Middle frontal gyrus (tissue), 1 donor: ENCODE measurements at regions not wholly inside any gene's neighbourhood (a gene's known extent, or its start where the extent isn't known, plus 50 kb on each side); places are given as distances from the start of the nearest gene placed in this dataset.
"Not testable (repeated sequence)": the region's sequence is repeated elsewhere in the genome, so short reads cannot be mapped to it uniquely, and the experiment has no call there.

Experiments
- DNase-seq: peaks from one replicate; pipeline ENCODE4 v3.0.0-alpha.2; 2015; ENCODE audit warnings: low spot score; ENCODE audit errors: extremely low spot score

DNA sequence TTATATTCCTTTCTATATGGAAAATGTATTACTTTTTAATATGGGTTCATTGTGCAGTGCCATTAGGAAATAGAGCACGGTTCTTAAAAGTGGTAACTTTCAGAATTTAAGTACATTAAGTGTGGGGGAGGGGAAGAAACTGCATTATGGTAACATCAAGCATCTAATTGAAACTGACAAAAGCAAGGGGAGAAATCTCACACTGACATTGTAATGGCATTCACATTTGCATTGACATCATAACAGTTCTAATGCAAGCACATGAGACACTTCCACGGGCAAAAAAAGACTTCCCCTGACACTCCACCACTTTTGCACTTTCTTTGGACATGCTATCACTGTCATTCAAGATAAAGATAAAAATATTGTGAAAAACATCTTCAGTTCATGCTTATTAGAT lies 431.3 kb upstream of the SMIM21 start:
- DNase-seq = no peak

DNA sequence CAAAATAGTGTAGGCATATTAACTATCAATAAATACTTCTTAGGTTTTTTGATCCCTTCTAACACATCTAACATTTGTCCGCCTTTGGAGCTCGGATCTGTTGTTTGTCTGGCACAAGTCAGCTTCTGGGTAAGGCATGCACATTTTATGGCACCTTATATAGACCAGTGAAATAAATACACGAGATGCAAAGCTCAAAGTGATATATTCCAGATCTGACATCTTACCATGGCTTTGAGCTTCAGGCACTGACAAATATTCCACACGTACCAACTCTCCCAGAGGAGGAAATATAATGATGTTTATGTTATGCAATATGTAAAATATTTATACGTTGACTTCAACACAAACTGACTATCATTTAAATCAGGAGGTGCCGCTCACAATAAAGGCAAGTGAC lies 430.1 kb upstream of the SMIM21 start:
- DNase-seq = no peak

DNA sequence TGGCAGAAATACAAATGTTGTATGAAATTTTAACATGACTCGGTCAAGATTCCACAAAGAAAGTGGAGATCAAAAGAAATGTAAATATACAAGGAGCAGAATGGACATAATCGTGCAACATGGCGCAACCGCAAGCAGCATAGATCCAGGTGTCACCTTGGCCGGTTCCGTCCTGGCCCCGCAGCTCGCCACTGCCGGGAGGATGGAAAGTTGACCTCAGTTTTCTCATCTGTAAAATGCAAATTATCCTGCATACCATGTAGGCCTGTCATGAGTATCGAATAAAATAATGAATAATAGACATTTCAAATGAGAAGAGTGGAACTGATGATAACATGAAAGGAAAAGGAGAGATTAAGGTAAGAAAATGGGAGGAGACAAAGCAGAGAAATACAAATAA lies 427.3 kb upstream of the SMIM21 start:
- no peak for DNase-seq

DNA sequence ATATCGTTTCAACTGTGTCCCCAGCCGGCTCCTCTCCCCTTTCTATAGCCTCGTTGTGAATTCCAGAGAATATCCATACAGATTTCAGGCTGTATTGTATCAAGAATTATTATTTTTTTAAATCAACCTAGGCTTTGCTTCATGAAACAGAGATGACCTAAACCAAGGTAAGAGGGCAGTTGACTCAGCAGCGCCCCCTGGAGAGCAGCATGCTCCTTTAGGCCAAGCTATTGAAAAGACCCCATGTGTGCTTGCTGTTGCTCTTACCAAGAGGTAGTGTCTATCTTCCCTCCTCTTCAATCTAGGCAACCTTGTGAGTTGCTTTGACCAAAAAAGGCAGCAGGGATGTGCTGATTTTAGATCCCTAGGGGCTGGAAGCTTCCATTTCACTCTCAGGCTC lies 426.7 kb upstream of the SMIM21 start:
- no peak for DNase-seq

DNA sequence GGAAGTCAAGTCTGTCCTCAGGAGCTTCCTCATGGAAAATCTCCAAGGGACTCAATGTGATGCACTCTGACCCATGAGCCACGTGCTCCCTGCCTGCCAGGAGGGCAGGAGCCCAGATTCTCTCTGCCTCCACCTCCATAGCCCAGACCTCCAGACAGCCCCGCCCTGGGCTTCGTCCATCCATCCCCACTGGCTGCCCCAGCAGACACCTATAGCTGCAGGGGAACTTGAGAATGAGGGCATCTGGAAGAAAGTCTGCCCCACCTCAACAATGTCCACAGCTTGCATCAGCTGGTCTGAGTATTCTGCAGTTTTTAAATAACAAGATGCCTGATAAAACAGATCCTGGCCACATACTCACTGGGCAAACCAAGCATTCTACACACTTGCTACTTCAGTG lies 418.8 kb upstream of the SMIM21 start:
- no peak for DNase-seq

DNA sequence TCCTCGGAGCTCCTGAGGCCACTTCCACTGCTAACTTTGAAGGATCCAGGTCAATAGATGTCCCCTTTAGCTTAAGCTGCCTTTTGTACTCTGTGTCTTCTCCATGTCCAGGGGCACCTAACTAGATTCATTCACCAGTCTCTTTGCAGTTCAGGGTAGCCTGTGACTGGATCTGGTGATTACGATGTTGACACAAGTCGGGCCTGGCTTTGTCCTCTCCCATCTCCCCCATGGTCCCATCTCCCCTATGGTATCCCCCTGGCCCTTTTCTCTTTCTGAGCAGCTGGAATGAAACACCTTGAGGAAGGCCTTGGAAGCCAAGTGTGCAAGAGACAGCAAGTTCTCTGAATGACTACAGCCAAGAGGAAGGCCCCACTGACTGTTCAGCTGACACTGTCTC lies 417.9 kb upstream of the SMIM21 start:
- no peak for DNase-seq

DNA sequence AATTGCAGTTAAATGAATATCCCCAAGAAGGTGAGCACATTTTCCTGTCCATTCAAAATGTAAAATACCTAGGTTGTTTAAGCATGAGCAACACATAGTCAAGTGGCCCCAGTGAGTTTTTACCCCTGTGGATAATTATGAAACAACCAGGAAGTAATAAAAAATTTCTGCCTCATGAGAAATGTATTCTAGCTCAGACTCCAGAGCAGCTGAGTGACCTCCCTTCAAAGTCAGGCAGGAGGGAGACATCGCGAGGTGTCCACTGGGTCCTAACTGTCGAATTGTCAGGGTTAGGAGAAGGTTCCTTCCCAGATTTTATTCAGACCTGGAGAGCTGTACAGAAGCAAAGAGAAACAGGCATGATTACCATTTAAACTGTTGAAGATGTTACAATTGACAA lies 416.6 kb upstream of the SMIM21 start:
- no peak for DNase-seq

DNA sequence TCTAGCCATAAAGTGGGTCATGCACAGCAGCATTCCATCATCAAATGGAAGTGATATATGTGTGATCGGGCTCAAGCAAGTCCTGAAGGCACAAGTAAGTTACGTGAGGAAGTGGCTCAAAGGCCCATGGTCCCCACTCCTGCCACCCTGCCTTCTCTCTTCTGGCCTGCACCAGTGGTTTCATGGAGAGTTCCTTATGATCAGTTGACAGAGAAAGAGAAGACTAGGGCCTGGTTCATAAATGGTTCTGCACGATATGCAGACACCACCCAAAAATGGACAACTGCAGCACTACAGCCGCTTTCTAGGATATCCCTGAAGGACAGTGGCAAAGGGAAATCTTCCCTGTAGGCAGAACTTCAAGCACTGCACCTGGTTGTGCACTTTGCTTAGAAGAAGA lies 412.6 kb upstream of the SMIM21 start:
- DNase-seq = no peak

DNA sequence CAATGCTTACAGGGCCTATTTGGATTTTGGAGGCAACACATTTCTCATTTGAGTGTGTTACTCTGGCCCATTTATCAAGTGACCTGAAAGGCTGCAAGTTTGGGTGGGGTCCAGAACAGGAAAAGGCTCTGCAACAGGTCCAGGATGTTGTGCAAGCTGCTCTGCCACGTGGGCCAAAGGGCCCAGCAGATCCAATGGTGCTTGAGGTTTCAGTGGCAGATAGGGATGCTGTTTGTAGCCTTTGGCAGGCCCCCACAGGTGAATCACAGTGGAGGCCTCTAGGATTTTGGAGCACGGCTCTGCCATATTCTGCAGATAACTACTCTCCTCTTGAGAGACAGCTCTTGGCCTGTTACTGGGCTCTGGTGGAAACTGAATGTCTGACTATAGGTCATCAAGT lies 412.2 kb upstream of the SMIM21 start:
- DNase-seq = not testable (repeated sequence)

DNA sequence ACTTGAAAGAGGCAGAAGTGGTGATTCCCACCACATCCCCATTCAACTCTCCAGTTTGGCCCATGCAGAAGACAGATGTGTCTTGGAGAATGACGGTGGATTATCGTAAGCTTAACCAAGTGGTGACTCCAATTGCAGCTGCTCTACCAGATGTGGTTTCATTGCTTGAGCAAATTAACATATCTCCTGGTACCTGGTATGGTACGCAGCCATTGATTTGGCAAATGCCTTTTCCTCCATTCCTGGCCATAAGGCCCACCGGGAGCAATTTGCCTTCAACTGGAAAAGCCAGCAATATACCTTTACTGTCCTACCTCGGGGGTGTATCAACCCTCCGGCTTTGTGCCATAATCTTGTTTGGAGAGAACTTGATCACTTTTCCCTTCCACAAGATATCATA lies 411.5 kb upstream of the SMIM21 start:
- DNase-seq = no peak

DNA sequence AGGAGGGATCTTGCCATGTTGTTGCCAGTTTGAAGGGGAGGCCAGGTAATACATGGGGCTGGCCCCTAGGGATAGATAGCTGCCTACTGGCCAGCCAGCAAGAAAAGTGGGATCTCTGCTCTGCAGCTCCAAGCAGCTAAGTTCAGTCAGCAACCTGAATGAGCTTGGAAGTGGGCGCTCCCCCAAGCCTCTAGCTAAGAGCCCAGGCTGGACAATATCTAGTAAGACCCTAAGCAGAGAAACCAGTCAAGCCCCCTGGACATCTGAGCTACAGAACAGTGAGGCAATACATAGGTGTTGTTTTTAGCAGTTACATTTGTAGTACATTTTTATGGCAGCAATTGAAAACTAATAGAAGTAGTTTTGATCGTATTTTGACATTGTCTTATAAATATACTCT lies 409.8 kb upstream of the SMIM21 start:
- DNase-seq = no peak

DNA sequence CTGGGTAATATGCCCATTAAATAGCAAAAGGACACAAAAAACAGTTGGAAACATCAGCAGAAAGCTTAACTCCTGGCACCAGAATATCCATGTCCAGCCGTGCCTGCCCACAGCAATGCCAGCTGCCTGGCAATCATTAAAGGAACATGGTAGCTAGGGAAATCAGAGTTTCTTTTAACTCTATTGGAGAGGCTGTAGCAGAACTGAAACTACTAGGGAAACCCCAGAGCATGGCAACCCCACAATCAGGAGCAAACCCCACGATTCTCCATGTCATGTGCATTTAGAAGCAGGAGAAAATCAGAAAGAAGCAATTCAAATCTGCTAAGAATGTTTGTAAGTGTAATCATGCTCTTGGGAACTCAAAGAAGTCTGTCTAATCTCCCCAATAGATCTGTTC lies 409.0 kb upstream of the SMIM21 start:
- no peak for DNase-seq

DNA sequence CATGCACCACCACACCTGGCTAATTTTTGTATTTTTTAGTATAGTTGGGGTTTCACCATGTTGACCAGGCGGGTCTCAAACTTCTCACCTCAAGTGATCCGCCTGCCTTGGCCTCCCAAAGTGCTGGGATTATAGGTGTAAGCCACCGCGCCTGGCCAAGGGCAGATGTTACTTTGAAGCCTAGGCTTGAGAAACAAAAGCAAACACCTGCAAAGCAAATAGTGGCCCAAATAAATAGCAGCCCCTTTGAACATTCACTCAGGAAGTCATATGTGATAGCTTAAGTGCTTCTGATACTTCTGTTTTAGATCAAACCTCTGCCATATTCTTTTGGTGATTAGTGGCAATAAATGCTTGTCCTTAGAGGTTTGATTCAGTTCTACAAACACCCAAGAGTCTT lies 404.5 kb upstream of the SMIM21 start:
- no peak for DNase-seq

DNA sequence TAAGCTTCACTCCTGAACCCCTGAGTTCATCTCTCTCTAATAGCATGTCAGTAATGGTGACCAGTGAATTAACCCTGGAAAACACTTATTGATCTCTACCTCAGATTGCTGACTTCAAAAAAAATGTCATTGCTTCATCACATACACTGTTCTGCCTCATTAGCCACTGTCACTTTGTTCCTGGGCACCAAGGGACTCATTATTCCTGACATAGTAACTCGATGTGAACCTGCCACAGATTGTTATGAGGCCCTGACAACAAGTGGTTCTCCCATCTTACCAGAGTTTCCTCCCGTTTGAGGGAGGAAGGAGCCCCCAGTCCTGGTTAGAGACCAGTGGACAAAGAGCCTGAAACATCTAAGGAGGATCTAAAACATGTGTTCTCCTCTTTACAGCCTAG lies 403.3 kb upstream of the SMIM21 start:
- no peak for DNase-seq

DNA sequence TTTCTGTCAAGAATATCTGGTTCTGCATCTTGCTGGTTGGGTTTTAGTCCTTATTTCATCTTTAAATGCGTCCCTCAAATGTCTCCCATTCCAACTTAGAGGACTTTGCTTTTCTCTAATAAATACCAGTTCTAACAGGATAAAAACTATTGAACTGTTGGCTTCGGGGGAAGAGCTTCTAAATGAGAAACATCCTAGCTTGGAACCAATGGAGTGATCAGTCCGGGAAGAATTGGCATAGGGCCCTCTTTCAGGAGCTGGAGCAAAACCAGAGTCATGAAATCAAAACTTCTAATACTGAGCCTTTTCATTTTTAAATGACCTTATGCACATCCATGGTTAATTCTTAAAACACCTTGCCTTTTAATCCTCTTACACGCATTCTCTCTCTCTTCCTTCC lies 401.6 kb upstream of the SMIM21 start:
- no peak for DNase-seq

DNA sequence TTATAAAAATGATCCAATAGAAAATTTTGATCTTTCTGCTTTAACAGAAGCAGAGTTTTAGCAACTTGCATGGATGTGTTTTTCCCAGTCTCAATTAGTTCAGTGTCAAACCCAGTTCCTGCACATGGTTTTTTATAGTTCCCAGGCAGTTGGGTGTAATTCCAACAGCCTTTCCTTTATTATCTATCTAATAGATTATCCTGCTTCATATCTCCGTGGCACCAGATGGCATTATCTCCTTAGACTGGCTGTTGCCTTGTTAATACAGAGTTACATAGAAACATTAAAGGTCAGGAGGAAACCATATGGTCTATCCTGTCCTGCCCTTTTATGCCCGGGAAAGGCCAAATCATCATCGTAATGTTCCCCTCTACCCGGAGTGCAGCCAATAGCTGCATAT lies 400.9 kb upstream of the SMIM21 start:
- no peak for DNase-seq

DNA sequence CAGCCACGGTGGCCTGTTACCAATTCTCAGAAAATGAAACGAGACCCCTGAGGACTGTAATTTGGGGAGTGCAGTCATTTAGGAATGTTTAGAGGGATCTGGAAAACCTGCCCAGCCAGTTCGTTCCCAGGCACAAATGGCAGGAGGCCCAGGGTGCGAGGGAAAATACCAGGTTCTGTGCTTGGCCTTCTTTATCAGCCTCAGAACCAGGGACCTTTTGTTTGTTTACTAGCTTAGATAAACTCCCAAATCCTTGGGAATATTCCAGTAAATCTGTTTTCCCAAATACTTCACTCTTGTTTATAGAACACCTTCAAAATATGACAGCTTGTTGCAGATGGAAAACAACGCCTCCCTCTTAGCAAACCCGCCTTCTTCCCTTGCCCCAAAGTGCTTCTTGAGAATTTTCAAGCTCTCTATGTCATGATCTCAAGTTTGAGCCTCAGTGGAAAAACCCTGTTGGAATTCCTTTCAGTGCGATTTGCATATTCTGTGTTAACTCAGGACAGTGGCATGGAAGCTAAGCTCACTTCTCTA lies 400.3 kb upstream of the SMIM21 start:
- no peak for DNase-seq

DNA sequence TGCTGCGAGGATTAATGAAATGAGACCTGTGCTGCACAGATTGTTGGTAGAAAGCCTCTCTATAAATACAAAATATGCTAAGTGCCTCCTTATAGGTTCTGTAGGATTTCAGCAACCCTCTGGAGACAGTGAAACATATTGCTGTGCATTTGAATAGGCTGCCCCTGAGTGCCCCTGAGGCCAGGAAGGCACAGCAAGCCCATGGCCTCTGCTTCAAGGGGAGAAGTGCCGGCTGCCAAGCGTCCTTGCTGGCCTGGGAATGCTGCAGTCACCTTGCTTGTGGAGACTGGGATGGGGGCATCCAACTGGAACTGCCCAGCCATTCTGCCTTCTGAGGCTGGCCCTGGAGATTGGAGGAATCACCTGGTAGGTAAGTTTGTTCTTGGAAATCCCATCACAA lies 397.2 kb upstream of the SMIM21 start:
- no peak for DNase-seq

DNA sequence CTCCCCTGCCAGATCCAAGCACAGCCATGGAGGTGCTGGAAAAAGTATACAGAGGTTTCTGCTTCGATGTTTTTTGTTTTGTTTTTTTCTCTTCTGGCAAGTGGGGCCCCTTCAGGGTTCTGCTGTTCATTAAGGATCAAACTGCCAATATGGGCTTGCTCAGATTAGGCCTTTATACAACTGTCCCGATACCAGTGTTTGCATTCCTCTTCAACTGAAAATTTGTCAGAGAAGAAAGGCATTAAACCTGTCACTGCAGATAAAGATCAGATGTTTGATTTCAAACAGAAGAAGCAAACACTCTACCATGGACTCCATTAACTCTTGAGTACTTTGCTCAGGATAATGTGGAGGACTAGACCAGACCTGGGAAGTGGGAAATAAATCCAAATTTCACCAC lies 396.0 kb upstream of the SMIM21 start:
- no peak for DNase-seq

DNA sequence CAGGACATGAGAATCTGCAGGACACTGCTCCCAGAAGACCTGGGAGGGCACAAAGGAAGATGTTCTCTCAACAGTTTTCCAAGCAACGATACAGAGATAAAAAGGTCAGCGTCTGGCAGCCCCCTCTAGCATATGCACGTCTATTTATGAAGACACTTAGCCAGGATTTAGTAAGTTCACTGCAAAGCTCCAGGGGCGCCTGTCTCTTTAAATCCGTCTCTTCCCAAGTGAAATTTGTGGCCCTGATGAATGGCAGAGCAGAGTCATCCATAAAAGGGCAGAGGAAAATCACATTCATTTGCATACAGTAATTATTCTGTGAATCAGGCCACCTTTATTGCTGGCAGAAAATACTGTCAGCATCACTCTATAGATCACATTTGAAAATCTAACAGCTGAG lies 390.9 kb upstream of the SMIM21 start:
- no peak for DNase-seq

DNA sequence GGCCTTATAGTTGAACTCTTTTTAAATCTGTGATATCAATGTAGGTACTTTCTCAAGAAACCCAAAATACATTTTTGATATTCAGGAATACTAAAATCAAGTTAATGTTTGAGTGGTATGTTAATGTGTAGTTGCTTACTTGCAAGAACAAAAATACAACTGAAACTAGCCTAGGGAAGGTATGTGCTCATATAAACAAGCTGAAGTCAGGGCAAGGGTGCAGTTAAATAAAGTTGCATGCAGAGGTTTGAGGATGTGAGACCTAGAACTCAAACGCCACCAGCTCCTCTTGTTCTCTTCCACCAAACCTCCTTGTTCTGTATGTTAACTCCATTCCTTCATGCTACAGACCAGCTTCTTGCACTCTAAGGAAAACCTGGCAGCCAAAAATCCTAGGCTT lies 388.3 kb upstream of the SMIM21 start:
- DNase-seq = no peak

DNA sequence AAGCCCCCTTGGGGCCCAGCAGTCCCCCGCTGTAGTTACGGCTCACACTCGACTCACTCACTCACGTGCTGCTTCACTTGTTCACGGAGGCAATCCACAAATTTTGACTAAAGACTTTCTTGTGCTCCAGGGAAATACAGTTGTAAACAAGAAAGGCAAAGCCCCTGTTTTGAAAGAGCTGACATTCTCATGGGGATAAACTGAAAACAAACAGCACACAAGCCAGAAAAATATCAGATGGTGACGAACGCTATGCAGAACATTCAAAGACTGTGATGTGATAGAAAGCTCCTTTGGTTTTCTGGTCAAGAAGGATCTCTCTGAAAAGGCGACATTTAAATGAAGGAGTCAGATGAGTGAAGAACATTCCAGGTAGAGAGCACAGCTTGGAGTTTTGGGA lies 385.3 kb upstream of the SMIM21 start:
- no peak for DNase-seq

DNA sequence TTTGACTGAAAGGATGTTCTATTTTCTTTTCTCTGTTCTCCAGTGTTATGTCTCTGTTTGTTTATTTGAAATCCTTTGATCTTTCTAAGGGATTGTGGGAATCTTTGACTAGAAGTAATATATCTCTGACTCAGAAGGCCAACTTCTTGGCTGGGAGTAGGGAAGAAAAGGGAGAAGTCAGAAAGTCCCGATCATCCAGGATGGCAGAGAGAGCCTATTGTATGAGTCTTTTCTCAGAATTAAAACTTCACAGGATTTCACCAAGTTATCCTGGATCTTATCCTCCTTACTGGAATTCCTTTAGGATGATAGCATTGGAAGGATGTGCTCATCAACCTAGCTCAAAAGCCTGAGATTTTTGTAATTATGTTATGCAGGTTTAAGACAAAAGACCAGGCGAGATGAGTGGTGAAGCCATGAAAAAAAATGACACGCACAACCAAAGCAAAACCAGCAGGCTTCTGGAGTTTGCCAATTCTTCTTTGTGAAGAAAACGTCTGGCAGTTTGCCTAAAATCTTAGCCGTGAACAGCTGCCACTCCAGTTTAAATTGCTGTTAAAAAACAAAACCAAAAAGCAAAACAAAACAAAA lies 383.6 kb upstream of the SMIM21 start:
- no peak for DNase-seq

DNA sequence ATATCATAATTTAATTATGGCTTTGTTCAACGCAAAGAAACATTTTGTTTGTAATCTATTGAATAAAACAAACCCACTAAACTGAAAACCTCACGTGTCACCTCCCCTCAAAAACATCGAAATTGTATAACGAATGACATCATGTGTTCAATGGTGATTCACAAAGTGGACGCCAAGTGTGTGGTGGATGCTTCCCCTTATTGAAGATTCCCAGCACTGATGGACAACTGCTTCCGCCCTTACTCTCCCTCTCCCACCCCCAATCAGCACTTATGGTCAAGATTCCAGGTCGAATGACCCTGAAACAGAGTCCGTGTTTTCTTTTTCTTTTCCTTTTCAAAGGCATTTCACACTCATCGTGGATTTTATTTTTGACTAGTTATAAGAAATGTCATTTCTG lies 383.0 kb upstream of the SMIM21 start:
- DNase-seq = no peak
